ENCODE measurements at regions not wholly inside any gene's neighbourhood (a gene's known extent, or its start where the extent isn't known, plus 50 kb on each side); places are given as distances from the start of the nearest gene placed in this dataset.

DNA sequence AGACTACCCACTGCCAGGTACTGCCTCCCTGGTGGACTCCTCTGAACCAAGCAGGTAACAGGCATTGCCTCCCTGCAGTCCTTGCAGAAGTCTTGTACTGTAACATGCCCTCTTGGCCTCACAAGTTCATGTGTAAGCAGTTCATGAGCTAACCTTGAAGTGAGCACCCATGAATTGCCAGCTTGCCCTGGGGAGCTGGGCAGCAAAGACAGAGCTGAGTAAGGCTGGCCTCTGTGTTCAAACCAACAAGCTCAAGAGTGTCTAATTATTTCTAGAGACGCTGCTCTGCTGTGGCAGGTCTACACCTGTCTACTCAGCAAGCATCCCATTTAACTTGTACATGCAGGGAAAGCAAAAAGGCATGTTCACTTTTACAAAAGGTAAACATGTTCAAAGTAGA lies 113.5 kb downstream of the FEM1C start:
- no peak overlapping the region for H3K4me3 Mint-ChIP-seq
- no peak overlapping the region for H2BK5ac ChIP-seq (ENCODE audit: insufficient read length, low read length)
- H3K14ac ChIP-seq (ENCODE audit: insufficient read depth, low read length), result no peak overlapping the region; the same call in 1 of the 2 replicates
- no peak overlapping the region for H2BK12ac ChIP-seq (ENCODE audit: insufficient read length, low read depth, low read length)
- H2BK20ac ChIP-seq (ENCODE audit: low read depth, low read length, poor library complexity, severe bottlenecking), result no peak overlapping the region
- no peaks in the 10 kb centered on the region for H3K9me3 Mint-ChIP-seq
- no peaks in the 10 kb centered on the region for H3K4me1 ChIP-seq (ENCODE audit: insufficient read depth, low read length)
- H3K9me3 ChIP-seq (ENCODE audit: control insufficient read depth, low read depth, low read length), result no peaks in the 10 kb centered on the region
- no peak for DNase-seq
- no peak overlapping the region for H3K56ac ChIP-seq (ENCODE audit: insufficient read length, low read depth, low read length)
- H2AFZ ChIP-seq (ENCODE audit: low read length), result no peak overlapping the region
- H3K23me2 ChIP-seq (ENCODE audit: insufficient read length, low read depth, low read length, poor library complexity, severe bottlenecking), result no peaks in the 10 kb centered on the region
- H3K18ac ChIP-seq (ENCODE audit: insufficient read length, low read depth, low read length), result no peak overlapping the region
- H3K27me3 ChIP-seq (ENCODE audit: insufficient read depth, low read length), result no peaks in the 10 kb centered on the region
- H4K8ac ChIP-seq (replicated peaks; ENCODE audit: insufficient read length, low read depth, low read length), result no peak overlapping the region
- H3K4ac ChIP-seq (ENCODE audit: low read depth, low read length), result no peak overlapping the region
- peaks cover 17 to 25% of the 10 kb centered on the region in 2 experiments for H3K4me1 Mint-ChIP-seq
- no peaks in the 10 kb centered on the region for H4K20me1 ChIP-seq (ENCODE audit: control insufficient read depth, insufficient read depth, insufficient read length)
- H2AK5ac ChIP-seq (ENCODE audit: insufficient read length, low read length), result no peak overlapping the region
- H4K5ac ChIP-seq (ENCODE audit: insufficient read length, low read depth, low read length), result no peak overlapping the region
- H3K36me3 Mint-ChIP-seq (ENCODE audit: insufficient read depth in 1 of 3, low read depth in 3 of 3), result no peaks in the 10 kb centered on the region
- H3K79me1 ChIP-seq (ENCODE audit: insufficient read depth, low read depth, low read length, poor library complexity, severe bottlenecking), result no peaks in the 10 kb centered on the region
- no peak overlapping the region for H3K23ac ChIP-seq (ENCODE audit: insufficient read length, low read depth, low read length)
- H2BK15ac ChIP-seq (ENCODE audit: low read depth, low read length), result no peak overlapping the region
- TF ChIP-seq, protein P1, sequence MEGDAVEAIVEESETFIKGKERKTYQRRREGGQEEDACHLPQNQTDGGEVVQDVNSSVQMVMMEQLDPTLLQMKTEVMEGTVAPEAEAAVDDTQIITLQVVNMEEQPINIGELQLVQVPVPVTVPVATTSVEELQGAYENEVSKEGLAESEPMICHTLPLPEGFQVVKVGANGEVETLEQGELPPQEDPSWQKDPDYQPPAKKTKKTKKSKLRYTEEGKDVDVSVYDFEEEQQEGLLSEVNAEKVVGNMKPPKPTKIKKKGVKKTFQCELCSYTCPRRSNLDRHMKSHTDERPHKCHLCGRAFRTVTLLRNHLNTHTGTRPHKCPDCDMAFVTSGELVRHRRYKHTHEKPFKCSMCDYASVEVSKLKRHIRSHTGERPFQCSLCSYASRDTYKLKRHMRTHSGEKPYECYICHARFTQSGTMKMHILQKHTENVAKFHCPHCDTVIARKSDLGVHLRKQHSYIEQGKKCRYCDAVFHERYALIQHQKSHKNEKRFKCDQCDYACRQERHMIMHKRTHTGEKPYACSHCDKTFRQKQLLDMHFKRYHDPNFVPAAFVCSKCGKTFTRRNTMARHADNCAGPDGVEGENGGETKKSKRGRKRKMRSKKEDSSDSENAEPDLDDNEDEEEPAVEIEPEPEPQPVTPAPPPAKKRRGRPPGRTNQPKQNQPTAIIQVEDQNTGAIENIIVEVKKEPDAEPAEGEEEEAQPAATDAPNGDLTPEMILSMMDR (conservative IDR thresholded peaks at IDR 0.05), result no peak
- no peak overlapping the region for H3K9ac ChIP-seq (ENCODE audit: extremely low read depth, insufficient read length, low read length)
- no CpG with 5 or more reads among the region's 1 CpG for WGBS (ENCODE audit: extremely low coverage, insufficient read length, low lambda C conversion rate)
- no peak overlapping the region for H4K91ac ChIP-seq (ENCODE audit: insufficient read length, low read depth, low read length)
- no peak overlapping the region for H3K27ac Mint-ChIP-seq
- H3K27ac ChIP-seq (ENCODE audit: insufficient read length, low read depth, low read length), result no peak overlapping the region
- H3K4me2 ChIP-seq (ENCODE audit: insufficient read depth, insufficient read length, low read length), result no peak overlapping the region
- no peaks in the 10 kb centered on the region; the same call in 1 of the 2 replicates for H3K27me3 Mint-ChIP-seq (ENCODE audit: low read depth)
- H3T11ph ChIP-seq (ENCODE audit: low read length), result no peak overlapping the region
- no peaks in the 10 kb centered on the region for H3K79me2 ChIP-seq (ENCODE audit: insufficient read depth, low read length)
- no peak overlapping the region for H2BK120ac ChIP-seq (ENCODE audit: low read depth, low read length, poor library complexity, severe bottlenecking)
